IMR-90 (cell line): ENCODE measurements at regions not wholly inside any gene's neighbourhood (a gene's known extent, or its start where the extent isn't known, plus 50 kb on each side); places are given as distances from the start of the nearest gene placed in this dataset.
A peak's percentile ranks its signal among the peaks of the same experiment; 100 is the strongest.

ENCODE experiments used
- ATAC-seq: fragments of 200-7000 bp; cut with Tn5 transposase; 2 replicates; pipeline ENCODE4 v1.9.1; 2020; ENCODE audit warnings: low read depth, mild to moderate bottlenecking, moderate library complexity
- BruUV-seq: library from RNA; stranded (reverse); fragments of 400-500 nt; replicated peaks from 2 replicates; lab custom pipeline; 2021; lab: Mats Ljungman, UMichigan
- CTCF ChIA-PET: fragments of 300-600 bp; formaldehyde crosslinking; extraction: SDS; loops from one replicate; lab custom pipeline; 2021; ENCODE audit warnings: antibody characterized with exemption; lab: Yijun Ruan, JAX
- POLR2A ChIA-PET: fragments of 300-600 bp; sonication (Branson Sonifier 250); formaldehyde crosslinking; loops from one replicate; lab custom pipeline; 2022; ENCODE audit warnings: antibody characterized with exemption; ENCODE audit not compliant: unreplicated experiment; lab: Charles Lee
- DNase-seq: peaks from one replicate; pipeline ENCODE4 v3.0.0; 2013
- H2AFZ ChIP-seq: replicated peaks from 2 replicates; pipeline ENCODE3; 2013; ENCODE audit warnings: low read length, mild to moderate bottlenecking; ENCODE audit not compliant: poor library complexity
- H2AK5ac ChIP-seq: 2 replicates; pipeline ENCODE4 v1.6.1; 2013; ENCODE audit warnings: low read depth, low read length, inconsistent platforms
- H2AK9ac ChIP-seq: replicated peaks from 2 replicates; pipeline ENCODE3; 2013; ENCODE audit warnings: mild to moderate bottlenecking, low read depth, low read length, moderate library complexity; ENCODE audit not compliant: poor library complexity
- H2BK120ac ChIP-seq: 2 replicates; pipeline ENCODE4 v1.6.1; 2013; ENCODE audit warnings: low read depth, low read length, inconsistent platforms
- H2BK15ac ChIP-seq: 3 replicates; pipeline ENCODE4 v1.6.1; 2013; ENCODE audit warnings: low read depth, low read length, inconsistent platforms
- H2BK20ac ChIP-seq: 2 replicates; pipeline ENCODE4 v1.6.1; 2013; ENCODE audit warnings: low read depth, mild to moderate bottlenecking, inconsistent platforms, low read length, moderate library complexity
- H2BK5ac ChIP-seq: 2 replicates; pipeline ENCODE4 v1.6.1; 2013; ENCODE audit warnings: mild to moderate bottlenecking, low read depth, low read length, inconsistent platforms; ENCODE audit not compliant: poor library complexity, severe bottlenecking
- H3K14ac ChIP-seq: replicated peaks from 2 replicates; pipeline ENCODE4 v1.6.1; 2013; ENCODE audit warnings: low read depth, low read length, inconsistent platforms
- H3K18ac ChIP-seq: 2 replicates; pipeline ENCODE4 v1.6.1; 2013; ENCODE audit warnings: low read depth, low read length, control low read depth
- H3K23ac ChIP-seq: 2 replicates; pipeline ENCODE4 v1.6.1; 2013; ENCODE audit warnings: low read depth, low read length, inconsistent platforms
- H3K27ac ChIP-seq: 2 replicates; pipeline ENCODE4 v1.5.1; 2013; ENCODE audit warnings: mild to moderate bottlenecking, control low read depth, low read length; ENCODE audit not compliant: insufficient read depth
- H3K27me3 ChIP-seq: 2 replicates; pipeline ENCODE4 v1.6.1; 2013; ENCODE audit warnings: low read length; ENCODE audit not compliant: control insufficient read depth, insufficient read depth
- H3K36me3 ChIP-seq: 2 replicates; pipeline ENCODE4 v1.6.1; 2013; ENCODE audit warnings: low read length, mixed read lengths; ENCODE audit not compliant: control insufficient read depth, insufficient read depth
- H3K4ac ChIP-seq: 2 replicates; pipeline ENCODE4 v1.6.1; 2013; ENCODE audit warnings: low read depth, low read length, inconsistent platforms
- H3K4me1 ChIP-seq: 2 replicates; pipeline ENCODE4 v1.6.1; 2013; ENCODE audit warnings: low read length, mixed read lengths; ENCODE audit not compliant: control insufficient read depth, insufficient read depth
- H3K4me2 ChIP-seq: 2 replicates; pipeline ENCODE4 v1.6.1; 2013; ENCODE audit warnings: low read depth, mild to moderate bottlenecking, control low read depth, low read length, moderate library complexity
- H3K4me3 ChIP-seq: 2 replicates; pipeline ENCODE4 v1.5.1; 2013; ENCODE audit warnings: low read depth, mild to moderate bottlenecking, control low read depth, low read length, moderate library complexity; ENCODE audit not compliant: insufficient read depth
- H3K56ac ChIP-seq: 2 replicates; pipeline ENCODE4 v1.6.1; 2013; ENCODE audit warnings: low read length, inconsistent platforms; ENCODE audit not compliant: insufficient read depth; ENCODE audit errors: extremely low read depth
- H3K79me1 ChIP-seq, 2 experiments: 2 replicates each; pipeline ENCODE4 v1.6.1; 2013; ENCODE audit warnings: low read length in 2 of 2, inconsistent platforms in 1 of 2, low read depth in 1 of 2
- H3K9ac ChIP-seq: 2 replicates; pipeline ENCODE4 v1.6.1; 2013; ENCODE audit warnings: low read depth, low read length, control low read depth
- H3K9me1 ChIP-seq: 2 replicates; pipeline ENCODE4 v1.6.1; 2013; ENCODE audit warnings: low read length, inconsistent platforms; ENCODE audit not compliant: insufficient read depth
- H3K9me3 ChIP-seq: 2 replicates; pipeline ENCODE4 v1.6.1; 2013; ENCODE audit warnings: low read length; ENCODE audit not compliant: control insufficient read depth, insufficient read depth
- H4K20me1 ChIP-seq: 2 replicates; pipeline ENCODE4 v1.6.1; 2013; ENCODE audit warnings: low read length, inconsistent platforms; ENCODE audit not compliant: insufficient read depth
- H4K5ac ChIP-seq: 2 replicates; pipeline ENCODE4 v1.6.1; 2013; ENCODE audit warnings: mild to moderate bottlenecking, low read depth, low read length, control low read depth
- H4K8ac ChIP-seq, 2 experiments: 2 replicates each; pipeline ENCODE4 v1.6.1; 2013; ENCODE audit warnings: low read depth in 2 of 2, low read length in 2 of 2, control low read depth in 1 of 2, inconsistent platforms in 1 of 2
- H4K91ac ChIP-seq: 2 replicates; pipeline ENCODE4 v1.6.1; 2013; ENCODE audit warnings: low read depth, low read length, inconsistent platforms; ENCODE audit not compliant: insufficient read depth
- BHLHE40 ChIP-seq: fragments of 150-350 bp; IDR thresholded peaks from 2 replicates; pipeline ENCODE4 v1.6.1; 2016; ENCODE audit warnings: mild to moderate bottlenecking, low read depth, low read length
- CEBPB ChIP-seq: IDR thresholded peaks from 2 replicates; pipeline ENCODE4 v1.6.1; 2012; ENCODE audit warnings: low read depth, low read length, improper control_type of control experiment
- CHD1 ChIP-seq: IDR thresholded peaks from 2 replicates; pipeline ENCODE4 v1.6.1; 2012; ENCODE audit warnings: low read depth, low read length, improper control_type of control experiment
- FOS ChIP-seq: fragments of 150-350 bp; IDR thresholded peaks from 2 replicates; pipeline ENCODE4 v1.6.1; 2016; ENCODE audit warnings: low read depth, low read length
- MAFK ChIP-seq: IDR thresholded peaks from 2 replicates; pipeline ENCODE4 v1.6.1; 2012; ENCODE audit warnings: low read depth, low read length, improper control_type of control experiment
- MAZ ChIP-seq: IDR thresholded peaks from 2 replicates; pipeline ENCODE4 v1.6.1; 2012; ENCODE audit warnings: low read depth, mild to moderate bottlenecking, low read length, improper control_type of control experiment, moderate library complexity, borderline replicate concordance
- MXI1 ChIP-seq: IDR thresholded peaks from 2 replicates; pipeline ENCODE4 v1.6.1; 2012; ENCODE audit warnings: low read depth, mild to moderate bottlenecking, low read length, moderate library complexity, borderline replicate concordance
- NFE2L2 ChIP-seq: fragments of 150-350 bp; IDR thresholded peaks from 2 replicates; pipeline ENCODE4 v1.6.1; 2016; ENCODE audit warnings: low read depth, mild to moderate bottlenecking, low read length
- POLR2A ChIP-seq: IDR thresholded peaks from 2 replicates; pipeline ENCODE4 v1.6.1; 2012; ENCODE audit warnings: mild to moderate bottlenecking, low read depth, low read length
- RAD21 ChIP-seq: IDR thresholded peaks from 2 replicates; pipeline ENCODE4 v1.6.1; 2012; ENCODE audit warnings: low read length, improper control_type of control experiment
- RFX5 ChIP-seq: IDR thresholded peaks from 2 replicates; pipeline ENCODE4 v1.8.0; 2012; ENCODE audit warnings: low read depth, mild to moderate bottlenecking, low read length, moderate library complexity
- SMC3 ChIP-seq: fragments of 150-350 bp; IDR thresholded peaks from 2 replicates; pipeline ENCODE4 v1.6.1; 2016; ENCODE audit warnings: low read depth, mild to moderate bottlenecking, antibody characterized with exemption, low read length, moderate library complexity
- WGBS, 2 experiments: methylation state at CpG; one replicate each; pipeline versions ENCODE4 v1.1.5 to v1.1.7; 2013; ENCODE audit warnings: missing lambda C conversion rate in 2 of 2; ENCODE audit not compliant: insufficient read length in 1 of 2; ENCODE audit errors: extremely low coverage in 2 of 2; 5-methylcytosine and 5-hydroxymethylcytosine counted together
- dilution Hi-C: fragments of 300-500 bp; cut with HindIII; formaldehyde crosslinking; loops from one replicate; pipeline ENCODE4 v1.14.3; 2018; ENCODE audit warnings: low sequenced_read_pairs; ENCODE audit not compliant: unreplicated experiment
- in situ Hi-C: fragments of 300-500 bp; cut with MboI; formaldehyde crosslinking; loops from 3 replicates; pipeline ENCODE4 v1.14.3; 2019; ENCODE audit warnings: low sequenced_read_pairs, inconsistent platforms, mixed read lengths
- intact Hi-C: fragments of 100-400 bp; cut with micrococcal nuclease; formaldehyde crosslinking; loops from 2 replicates; pipeline ENCODE4 v1.10.0; 2022
- TF ChIP-seq, protein P1 (sequence below): conservative IDR thresholded peaks from 2 replicates; pipeline ENCODE4 v1.5.1; 2012; ENCODE audit warnings: mild to moderate bottlenecking, low read depth, low read length, improper control_type of control experiment
- TF ChIP-seq, protein P2 (sequence below): fragments of 150-350 bp; IDR thresholded peaks from 2 replicates; pipeline ENCODE4 v1.6.1; 2017; ENCODE audit warnings: mild to moderate bottlenecking, antibody characterized with exemption, low read length, low read depth
- TF ChIP-seq, protein P3 (sequence below): fragments of 150-350 bp; IDR thresholded peaks from 2 replicates; pipeline ENCODE4 v1.6.1; 2016; ENCODE audit warnings: low read depth, mild to moderate bottlenecking, low read length, moderate library complexity, borderline replicate concordance

DNA sequence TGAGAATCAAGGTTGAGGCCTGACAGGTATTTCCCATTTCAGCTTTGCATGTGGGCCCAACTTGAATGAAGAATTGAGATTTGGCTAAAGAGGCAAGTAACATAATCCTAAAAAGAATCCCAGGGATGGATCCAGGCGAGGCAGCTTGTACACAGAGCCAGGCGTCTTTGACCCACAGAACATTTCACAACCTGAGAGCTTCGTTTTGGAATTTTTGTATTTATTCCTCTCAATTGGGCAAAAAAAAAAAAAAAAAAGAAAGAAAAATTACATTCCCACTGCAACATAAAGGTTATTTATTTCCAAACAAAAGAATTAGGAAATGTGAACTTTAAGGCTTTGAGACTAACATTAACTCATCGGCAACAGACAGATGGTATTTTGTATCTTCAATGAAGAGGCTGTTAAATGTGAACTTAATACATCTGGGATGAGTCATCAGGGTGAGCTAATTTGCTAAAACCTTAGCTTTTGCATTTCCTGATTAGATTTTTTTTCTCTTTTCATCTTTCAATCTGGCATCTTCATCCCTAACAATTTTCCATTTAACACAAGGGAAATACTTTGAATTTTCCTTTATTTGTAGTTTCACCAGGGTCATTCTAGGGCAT lies 478.5 kb upstream of the TNP1 start:
- intact Hi-C loops (loop anchor here (2.0 to 5.0 kb wide), 6 partner anchors 60 to 644 kb away; partner anchors contain the start of gene IGFBP5), dilution Hi-C loops (no loop called here), in situ Hi-C loops (no loop called here)
- Histone ChIP-seq H2BK120ac (peak overlapping the region; percentile 92), H3K4me1 (peaks cover 12% of the 10 kb centered on the region), H3K9me1 (peaks cover 12% of the 10 kb centered on the region; the same call in 1 of the 2 replicates), H3K36me3 (no peaks in the 10 kb centered on the region), H3K4me2 (no peak overlapping the region), H3K79me1 (peaks cover 9 to 17% of the 10 kb centered on the region in 2 experiments; a peak in 2 of 4 replicates), H3K18ac (peak overlapping the region; percentile 100), H3K9ac (peak overlapping the region; percentile 86; the same call in 1 of the 2 replicates), H2AK5ac (peak overlapping the region; percentile 92), H4K5ac (peak overlapping the region; percentile 100), H4K8ac (peak overlapping the region; percentile 79 to 92), H4K20me1 (no peaks in the 10 kb centered on the region), H3K4ac (peak overlapping the region; percentile 90), H2BK20ac (peak overlapping the region; percentile 89), H3K9me3 (no peaks in the 10 kb centered on the region), H2AFZ (no peak overlapping the region), H3K27ac (peak overlapping the region; percentile 100), H2BK15ac (peak overlapping the region; percentile 55; the same call in 2 of the 3 replicates), H3K14ac (peak overlapping the region; percentile 79), H4K91ac (peak overlapping the region; percentile 93), H3K23ac (peak overlapping the region; percentile 46; the same call in 1 of the 2 replicates), H2BK5ac (peak overlapping the region; percentile 98), H3K27me3 (no peaks in the 10 kb centered on the region), H2AK9ac (peak overlapping the region; percentile 14), H3K4me3 (no peak overlapping the region), H3K56ac (peak overlapping the region; percentile 84)
- no CpG with 5 or more reads among the region's 4 CpGs for WGBS, 2 experiments
- POLR2A ChIA-PET, result interaction anchor here (0.6 to 1.2 kb wide), 9 partner anchors 116 to 648 kb away, joined by 4 to 17 read pairs (median 7); no protein-coding TSS in a partner anchor
- peak; percentile 73 for ATAC-seq
- peak; percentile 96 for DNase-seq
- CTCF ChIA-PET, result interaction anchor here (0.6 kb wide), 2 partner anchors 90 to 252 kb away, joined by 3 read pairs; no protein-coding TSS in a partner anchor
- no TSS peak for BruUV-seq
- peak; percentile 40 for TF ChIP-seq CEBPB
- no peak for TF ChIP-seq MXI1
- TF ChIP-seq, protein P1, sequence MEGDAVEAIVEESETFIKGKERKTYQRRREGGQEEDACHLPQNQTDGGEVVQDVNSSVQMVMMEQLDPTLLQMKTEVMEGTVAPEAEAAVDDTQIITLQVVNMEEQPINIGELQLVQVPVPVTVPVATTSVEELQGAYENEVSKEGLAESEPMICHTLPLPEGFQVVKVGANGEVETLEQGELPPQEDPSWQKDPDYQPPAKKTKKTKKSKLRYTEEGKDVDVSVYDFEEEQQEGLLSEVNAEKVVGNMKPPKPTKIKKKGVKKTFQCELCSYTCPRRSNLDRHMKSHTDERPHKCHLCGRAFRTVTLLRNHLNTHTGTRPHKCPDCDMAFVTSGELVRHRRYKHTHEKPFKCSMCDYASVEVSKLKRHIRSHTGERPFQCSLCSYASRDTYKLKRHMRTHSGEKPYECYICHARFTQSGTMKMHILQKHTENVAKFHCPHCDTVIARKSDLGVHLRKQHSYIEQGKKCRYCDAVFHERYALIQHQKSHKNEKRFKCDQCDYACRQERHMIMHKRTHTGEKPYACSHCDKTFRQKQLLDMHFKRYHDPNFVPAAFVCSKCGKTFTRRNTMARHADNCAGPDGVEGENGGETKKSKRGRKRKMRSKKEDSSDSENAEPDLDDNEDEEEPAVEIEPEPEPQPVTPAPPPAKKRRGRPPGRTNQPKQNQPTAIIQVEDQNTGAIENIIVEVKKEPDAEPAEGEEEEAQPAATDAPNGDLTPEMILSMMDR, result no peak
- TF ChIP-seq POLR2A, result no peak
- TF ChIP-seq, protein P2, sequence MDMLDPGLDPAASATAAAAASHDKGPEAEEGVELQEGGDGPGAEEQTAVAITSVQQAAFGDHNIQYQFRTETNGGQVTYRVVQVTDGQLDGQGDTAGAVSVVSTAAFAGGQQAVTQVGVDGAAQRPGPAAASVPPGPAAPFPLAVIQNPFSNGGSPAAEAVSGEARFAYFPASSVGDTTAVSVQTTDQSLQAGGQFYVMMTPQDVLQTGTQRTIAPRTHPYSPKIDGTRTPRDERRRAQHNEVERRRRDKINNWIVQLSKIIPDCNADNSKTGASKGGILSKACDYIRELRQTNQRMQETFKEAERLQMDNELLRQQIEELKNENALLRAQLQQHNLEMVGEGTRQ, result no peak
- TF ChIP-seq RAD21, result no peak
- no peak for TF ChIP-seq NFE2L2
- TF ChIP-seq CHD1, result no peak
- no peak for TF ChIP-seq RFX5
- TF ChIP-seq, protein P3, sequence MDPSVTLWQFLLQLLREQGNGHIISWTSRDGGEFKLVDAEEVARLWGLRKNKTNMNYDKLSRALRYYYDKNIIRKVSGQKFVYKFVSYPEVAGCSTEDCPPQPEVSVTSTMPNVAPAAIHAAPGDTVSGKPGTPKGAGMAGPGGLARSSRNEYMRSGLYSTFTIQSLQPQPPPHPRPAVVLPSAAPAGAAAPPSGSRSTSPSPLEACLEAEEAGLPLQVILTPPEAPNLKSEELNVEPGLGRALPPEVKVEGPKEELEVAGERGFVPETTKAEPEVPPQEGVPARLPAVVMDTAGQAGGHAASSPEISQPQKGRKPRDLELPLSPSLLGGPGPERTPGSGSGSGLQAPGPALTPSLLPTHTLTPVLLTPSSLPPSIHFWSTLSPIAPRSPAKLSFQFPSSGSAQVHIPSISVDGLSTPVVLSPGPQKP, result no peak
- 0 out of 2 replicates have a peak, but pooled peaks have one; percentile 12 for TF ChIP-seq MAZ
- no peak for TF ChIP-seq SMC3
- peak; percentile 53; the same call in 1 of the 2 replicates for TF ChIP-seq BHLHE40
- no peak for TF ChIP-seq MAFK
- peak; percentile 97 for TF ChIP-seq FOS
